Thoracic aorta (tissue), 2 donors: ENCODE measurements at regions not wholly inside any gene's neighbourhood (a gene's known extent, or its start where the extent isn't known, plus 50 kb on each side); places are given as distances from the start of the nearest gene placed in this dataset.

ENCODE experiments used
- ATAC-seq: fragments of 150-250 bp; one replicate; pipeline ENCODE4 v1.8.0; 2017; ENCODE audit warnings: low read depth; ENCODE audit not compliant: insufficient number of reproducible peaks, low FRiP score
- DNase-seq: peaks from one replicate; pipeline ENCODE4 v3.0.0-alpha.2; 2020; ENCODE audit warnings: low spot score
- H3K27ac ChIP-seq, 2 donors: fragments of 200-600 bp; sonication (generic); 1 replicate in 1 of 2; 2 replicates in 1 of 2; pipeline ENCODE4 v1.5.1; 2016; ENCODE audit warnings: mild to moderate bottlenecking in 2 of 2, moderate library complexity in 2 of 2
- H3K27me3 ChIP-seq: fragments of 200-600 bp; sonication (generic); replicated peaks from 2 replicates; pipeline ENCODE4 v1.6.0; 2016; ENCODE audit warnings: mild to moderate bottlenecking; ENCODE audit not compliant: insufficient read depth
- H3K36me3 ChIP-seq: fragments of 200-600 bp; sonication (generic); one replicate; pipeline ENCODE4 v1.5.1; 2016
- H3K4me1 ChIP-seq, 2 donors: fragments of 200-600 bp; sonication (generic); 1 replicate in 1 of 2; 2 replicates in 1 of 2; pipeline versions ENCODE4 v1.5.1 to v1.6.0; 2016; ENCODE audit warnings: low read depth in 2 of 2, mild to moderate bottlenecking in 1 of 2; ENCODE audit not compliant: control insufficient read depth in 1 of 2
- H3K4me3 ChIP-seq: fragments of 200-600 bp; sonication (generic); 2 replicates; pipeline ENCODE4 v1.5.1; 2016; ENCODE audit warnings: mild to moderate bottlenecking
- H3K9me3 ChIP-seq: fragments of 200-600 bp; sonication (generic); 2 replicates; pipeline ENCODE4 v1.5.1; 2016
- TF ChIP-seq, protein P1 (sequence below): fragments of 200-600 bp; sonication (generic); IDR thresholded peaks from one replicate; pipeline ENCODE4 v1.5.1; 2019; ENCODE audit warnings: antibody characterized with exemption

DNA sequence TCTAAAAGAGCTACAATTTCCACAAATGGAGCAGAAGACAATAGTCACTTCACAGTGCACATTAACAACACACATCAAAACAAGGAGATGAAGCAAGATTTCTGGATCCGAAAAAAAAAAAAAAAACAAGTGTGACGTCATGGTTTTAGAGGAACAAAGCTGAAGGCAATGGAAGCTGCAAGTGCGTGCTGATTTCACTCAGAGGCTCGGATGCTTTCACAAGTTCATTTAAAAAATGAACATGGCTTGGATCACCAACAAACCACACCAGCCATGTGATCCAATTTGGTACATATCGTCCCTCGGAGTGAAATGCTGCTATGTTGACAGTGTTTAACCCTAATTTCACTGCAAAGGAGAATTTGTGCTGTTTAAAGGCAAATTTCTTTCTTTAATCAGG lies 337.0 kb upstream of the PRKCQ start:
- ATAC-seq, result no peak
- Histone ChIP-seq H3K9me3 (no peaks in the 10 kb centered on the region), H3K4me3 (no peak overlapping the region), H3K36me3 (no peaks in the 10 kb centered on the region), H3K27me3 (no peaks in the 10 kb centered on the region), H3K27ac (no peak overlapping the region), H3K4me1 (peaks cover 0 to 7% of the 10 kb centered on the region in 2 donors)
- TF ChIP-seq, protein P1, sequence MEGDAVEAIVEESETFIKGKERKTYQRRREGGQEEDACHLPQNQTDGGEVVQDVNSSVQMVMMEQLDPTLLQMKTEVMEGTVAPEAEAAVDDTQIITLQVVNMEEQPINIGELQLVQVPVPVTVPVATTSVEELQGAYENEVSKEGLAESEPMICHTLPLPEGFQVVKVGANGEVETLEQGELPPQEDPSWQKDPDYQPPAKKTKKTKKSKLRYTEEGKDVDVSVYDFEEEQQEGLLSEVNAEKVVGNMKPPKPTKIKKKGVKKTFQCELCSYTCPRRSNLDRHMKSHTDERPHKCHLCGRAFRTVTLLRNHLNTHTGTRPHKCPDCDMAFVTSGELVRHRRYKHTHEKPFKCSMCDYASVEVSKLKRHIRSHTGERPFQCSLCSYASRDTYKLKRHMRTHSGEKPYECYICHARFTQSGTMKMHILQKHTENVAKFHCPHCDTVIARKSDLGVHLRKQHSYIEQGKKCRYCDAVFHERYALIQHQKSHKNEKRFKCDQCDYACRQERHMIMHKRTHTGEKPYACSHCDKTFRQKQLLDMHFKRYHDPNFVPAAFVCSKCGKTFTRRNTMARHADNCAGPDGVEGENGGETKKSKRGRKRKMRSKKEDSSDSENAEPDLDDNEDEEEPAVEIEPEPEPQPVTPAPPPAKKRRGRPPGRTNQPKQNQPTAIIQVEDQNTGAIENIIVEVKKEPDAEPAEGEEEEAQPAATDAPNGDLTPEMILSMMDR, result no peak
- no peak for DNase-seq

DNA sequence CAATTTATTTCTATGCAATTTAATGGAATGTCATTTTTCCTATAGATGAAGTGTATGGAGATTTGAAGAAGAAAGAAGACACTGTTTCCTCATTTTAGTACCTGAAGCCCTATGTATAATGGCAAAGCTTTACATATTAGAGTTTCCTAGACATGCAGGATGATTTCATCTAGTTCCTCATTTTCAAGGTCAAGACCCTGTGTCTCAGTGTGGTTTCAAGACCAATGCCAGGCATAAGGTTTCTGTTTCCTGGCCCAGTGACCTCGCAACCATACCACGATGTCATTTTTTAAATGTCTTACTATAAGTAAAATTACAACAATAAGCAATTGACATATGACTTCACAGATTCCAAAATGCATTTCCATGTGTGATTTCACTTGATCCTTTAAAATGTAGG lies 336.5 kb upstream of the PRKCQ start:
- no peak for ATAC-seq
- Histone ChIP-seq H3K4me3 (no peak overlapping the region), H3K27ac (no peak overlapping the region), H3K27me3 (no peaks in the 10 kb centered on the region), H3K36me3 (no peaks in the 10 kb centered on the region), H3K9me3 (no peaks in the 10 kb centered on the region), H3K4me1 (peaks cover 0 to 7% of the 10 kb centered on the region in 2 donors)
- no peak for DNase-seq
- TF ChIP-seq, protein P1, result no peak

- no peak overlapping the region for H3K4me3 ChIP-seq
- no peak for ATAC-seq
These were observed 335.2 kb upstream of the PRKCQ start for GRCh38 chr10:6915307-6915706.

DNA sequence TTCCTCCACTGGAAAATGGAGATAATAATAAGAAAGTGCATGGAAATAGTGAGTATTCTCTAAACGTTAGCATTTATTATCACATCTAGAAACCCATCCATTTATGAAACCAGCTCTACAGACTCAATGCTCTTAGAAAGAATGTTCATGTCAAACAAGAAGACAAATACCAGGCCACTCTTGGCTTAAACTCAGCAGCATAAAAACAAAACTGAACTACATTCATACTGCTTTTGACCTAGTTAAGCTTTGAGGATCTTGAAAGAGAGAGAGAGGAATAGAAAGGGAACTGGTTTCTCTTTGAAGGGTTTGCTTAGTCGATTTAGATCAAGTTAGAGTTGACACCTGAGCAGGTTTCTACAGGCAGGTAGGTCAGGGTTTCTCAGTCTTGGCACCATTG lies 332.9 kb upstream of the PRKCQ start:
- H3K27ac ChIP-seq, result no peak overlapping the region
- DNase-seq (no peak), ATAC-seq (no peak)
- no peaks in the 10 kb centered on the region for H3K9me3 ChIP-seq
- H3K27me3 ChIP-seq, result no peaks in the 10 kb centered on the region
- H3K4me1 ChIP-seq, result peaks cover 0 to 7% of the 10 kb centered on the region in 2 donors
- H3K36me3 ChIP-seq, result no peaks in the 10 kb centered on the region
- TF ChIP-seq, protein P1, result no peak
- no peak overlapping the region for H3K4me3 ChIP-seq

More at GRCh38 chr10:6915307-6915706, 335.2 kb upstream of the PRKCQ start:
- Histone ChIP-seq H3K36me3 (no peaks in the 10 kb centered on the region), H3K9me3 (no peaks in the 10 kb centered on the region), H3K27me3 (no peaks in the 10 kb centered on the region), H3K4me1 (peaks cover 0 to 7% of the 10 kb centered on the region in 2 donors), H3K27ac (no peak overlapping the region)
- TF ChIP-seq, protein P1, result no peak
- DNase-seq, result no peak

GRCh38 chr10:6912424-6912823 lies 332.3 kb upstream of the PRKCQ start:
- Histone ChIP-seq H3K9me3 (no peaks in the 10 kb centered on the region), H3K4me3 (no peak overlapping the region), H3K36me3 (no peaks in the 10 kb centered on the region), H3K27me3 (no peaks in the 10 kb centered on the region), H3K4me1 (peaks cover 0 to 7% of the 10 kb centered on the region in 2 donors), H3K27ac (no peak overlapping the region)
- TF ChIP-seq, protein P1, result no peak
- no peak for ATAC-seq
- no peak for DNase-seq
